ENCODE measurements at regions not wholly inside any gene's neighbourhood (a gene's known extent, or its start where the extent isn't known, plus 50 kb on each side); places are given as distances from the start of the nearest gene placed in this dataset.

- Histone ChIP-seq H3K23ac (ENCODE audit: insufficient read length) (no peak overlapping the region), H3K9me3 (ENCODE audit: insufficient read depth in 2 of 2, low read depth in 1 of 2, low read length in 1 of 2) (no peaks in the 10 kb centered on the region), H3K79me2 (ENCODE audit: control insufficient read depth in 1 of 2, insufficient read depth in 2 of 2, low read length in 2 of 2) (no peaks in the 10 kb centered on the region), H4K91ac (replicated peaks; ENCODE audit: insufficient read length, low read length) (no peak overlapping the region), H3K9ac (replicated peaks in 1 of 4; ENCODE audit: extremely low read depth in 1 of 4, low read depth in 3 of 4, low read length in 3 of 4) (no peak overlapping the region), H3K4me1 (replicated peaks in 1 of 4; ENCODE audit: control insufficient read depth in 3 of 4, insufficient read depth in 4 of 4, low read length in 3 of 4) (peaks cover 0 to 4% (median 3%) of the 10 kb centered on the region in 4 experiments; a peak in 3 of 7 replicates), H4K8ac (ENCODE audit: extremely low read depth, insufficient read depth, low read length) (no peak overlapping the region), H2BK12ac (ENCODE audit: low read depth, low read length) (0 out of 2 replicates have a peak overlapping the region, but pooled peaks have one; percentile 0), H3K14ac (ENCODE audit: insufficient read length) (no peak overlapping the region), H3K4me2 (ENCODE audit: insufficient read depth in 1 of 2, low read depth in 2 of 2, low read length in 2 of 2) (no peak overlapping the region), H3K36me3 (ENCODE audit: control insufficient read depth in 2 of 4, insufficient read depth in 4 of 4, low read length in 3 of 4) (no peaks in the 10 kb centered on the region), H2BK15ac (ENCODE audit: low read length) (no peak overlapping the region), H3K27me3 (replicated peaks in 1 of 4; ENCODE audit: control insufficient read depth in 3 of 4, extremely low read depth in 1 of 4, insufficient read depth in 3 of 4, low read length in 3 of 4) (no peaks in the 10 kb centered on the region), H3K4ac (replicated peaks; ENCODE audit: insufficient read length, low read depth, low read length) (peak overlapping the region; percentile 0), H4K5ac (ENCODE audit: insufficient read length, low read depth, low read length) (no peak overlapping the region), H2BK5ac (ENCODE audit: low read depth, low read length) (no peak overlapping the region), H4K20me1 (replicated peaks in 1 of 2; ENCODE audit: control insufficient read depth in 1 of 2, insufficient read depth in 2 of 2, low read length in 2 of 2) (no peaks in the 10 kb centered on the region), H2AK5ac (ENCODE audit: low read depth, low read length) (no peak overlapping the region), H2BK20ac (ENCODE audit: low read length) (no peak overlapping the region), H3K23me2 (ENCODE audit: low read depth, low read length) (no peaks in the 10 kb centered on the region), H3K4me3 (ENCODE audit: extremely low read depth in 1 of 4, insufficient read depth in 2 of 4, low read depth in 3 of 4, low read length in 4 of 4) (no peak overlapping the region), H2AFZ (ENCODE audit: low read length) (no peak overlapping the region), H3K27ac (ENCODE audit: low read depth, low read length) (no peak overlapping the region), H3K18ac (ENCODE audit: extremely low read depth, low read length) (no peak overlapping the region), H3K56ac (replicated peaks; ENCODE audit: insufficient read length, low read depth, low read length) (no peak overlapping the region), H3K79me1 (ENCODE audit: low read depth, low read length) (no peaks in the 10 kb centered on the region), H2BK120ac (replicated peaks; ENCODE audit: low read depth, low read length) (no peak overlapping the region)
- CTCF ChIA-PET (ENCODE audit: partially characterized antibody) = no interaction called here
- DNase-seq (ENCODE audit: low read depth in 1 of 2, low spot score in 2 of 2) (no peak), FAIRE-seq (no peak)
- POLR2A ChIA-PET (ENCODE audit: partially characterized antibody) = interaction anchor here (1.1 kb wide), 1 partner anchor 164 kb away, joined by 3 read pairs; the partner anchor contains the start of gene HPF1
- 72% methylated on average over 1 of the region's 1 CpG; no CpG with 5 or more reads in 1 of the 2 experiments for WGBS, 2 experiments (ENCODE audit: extremely low coverage in 1 of 2, insufficient coverage in 1 of 2, insufficient read length in 1 of 2, insufficient replicate concordance in 2 of 2, low coverage in 1 of 2, low lambda C conversion rate in 2 of 2, missing lambda C conversion rate in 1 of 2)
- TF ChIP-seq SRF (IDR thresholded peaks at IDR 0.05; ENCODE audit: low read depth, low read length) (no peak), ATF3 (IDR thresholded peaks at IDR 0.05; ENCODE audit: insufficient read depth, low read depth, low read length) (no peak), TCF12 (IDR thresholded peaks at IDR 0.05; ENCODE audit: low read depth, low read length) (no peak), POU5F1 (IDR thresholded peaks at IDR 0.05; ENCODE audit: low read depth, low read length) (no peak), CHD1 (IDR thresholded peaks at IDR 0.05; ENCODE audit: low read depth, low read length) (no peak), POLR2A (IDR thresholded peaks at IDR 0.05; ENCODE audit: control extremely low read depth in 1 of 2, low read depth in 2 of 2, low read length in 2 of 2) (no peak), JUN (IDR thresholded peaks at IDR 0.05; ENCODE audit: low read depth, low read length) (no peak), NANOG (IDR thresholded peaks at IDR 0.05; ENCODE audit: insufficient read depth, low read depth, low read length, poor library complexity, severe bottlenecking) (no peak), FOSL1 (IDR thresholded peaks at IDR 0.05; ENCODE audit: insufficient read depth, low read depth, low read length) (no peak), JUND (IDR thresholded peaks at IDR 0.05; ENCODE audit: low read length) (no peak), NRF1 (IDR thresholded peaks at IDR 0.05; ENCODE audit: low read depth, low read length) (no peak), TAF1 (IDR thresholded peaks at IDR 0.05; ENCODE audit: low read depth, low read length) (no peak), MAFK (IDR thresholded peaks at IDR 0.05; ENCODE audit: low read depth, low read length) (no peak), EP300 (IDR thresholded peaks at IDR 0.05; ENCODE audit: borderline replicate concordance in 1 of 2, low read depth in 2 of 2, low read length in 2 of 2) (no peak), GTF2F1 (IDR thresholded peaks at IDR 0.05; ENCODE audit: borderline replicate concordance, low read depth, low read length) (no peak), ZNF274 (IDR thresholded peaks at IDR 0.05; ENCODE audit: borderline replicate concordance, extremely low read depth, low read length) (no peak)
Measured at GRCh38 chr4:169921732-169922131, 104.5 kb downstream of the MFAP3L start.

All from H1 (cell line).